HepG2 (cell line): ENCODE measurements at regions not wholly inside any gene's neighbourhood (a gene's known extent, or its start where the extent isn't known, plus 50 kb on each side); places are given as distances from the start of the nearest gene placed in this dataset.

Experiments used
- HOXA7 ChIP-seq: sonication (generic); formaldehyde crosslinking; IDR thresholded peaks from 2 replicates; pipeline ENCODE4 v1.8.1; 2022; ENCODE audit warnings: mild to moderate bottlenecking, missing genetic modification reagents, moderate library complexity
- ZNF850 ChIP-seq: sonication (generic); formaldehyde crosslinking; conservative IDR thresholded peaks from 2 replicates; pipeline ENCODE4 v1.9.0; 2021; ENCODE audit warnings: mild to moderate bottlenecking, missing genetic modification reagents

GRCh38 chr7:12951397-12951801, 264.0 kb downstream of the ARL4A start:
- TF ChIP-seq HOXA7 (CRISPR knock-in tag) (no peak), ZNF850 (CRISPR knock-in tag) (no peak)
